ENCODE measurements at regions not wholly inside any gene's neighbourhood (a gene's known extent, or its start where the extent isn't known, plus 50 kb on each side); places are given as distances from the start of the nearest gene placed in this dataset.

- no peaks in the 10 kb centered on the region for H4K20me1 ChIP-seq (replicated peaks; ENCODE audit: control insufficient read depth, insufficient read depth, low read length)
- no peak overlapping the region for H2AFZ ChIP-seq (ENCODE audit: low read depth, low read length)
- H3K79me2 ChIP-seq (ENCODE audit: control insufficient read depth, insufficient read depth, low read length) = no peaks in the 10 kb centered on the region
- no peaks in the 10 kb centered on the region for H3K9me1 ChIP-seq (ENCODE audit: control insufficient read depth, insufficient read depth, low read length)
- H3K27me3 ChIP-seq (ENCODE audit: control insufficient read depth in 2 of 2, insufficient read depth in 2 of 2, low read length in 2 of 2) = no peaks in the 10 kb centered on the region
- no peak overlapping the region for H3K9ac ChIP-seq (ENCODE audit: insufficient read depth in 1 of 2, low read depth in 2 of 2, low read length in 2 of 2)
- no peak overlapping the region for H3K4me3 ChIP-seq
- no peak for ATAC-seq
- no peaks in the 10 kb centered on the region for H3K4me1 ChIP-seq (replicated peaks in 1 of 2; ENCODE audit: control insufficient read depth in 2 of 2, insufficient read depth in 2 of 2, low read length in 2 of 2)
- H3K9me3 ChIP-seq (replicated peaks; ENCODE audit: control insufficient read depth, insufficient read depth, low read depth, low read length) = no peaks in the 10 kb centered on the region
- WGBS (ENCODE audit: insufficient coverage, low coverage, missing lambda C conversion rate) = 0% methylated on average over 5 of the region's 6 CpGs
- DNase-seq (ENCODE audit: extremely low read depth in 1 of 4, low spot score in 3 of 4) = no peak
- no peaks in the 10 kb centered on the region for H3K36me3 ChIP-seq (ENCODE audit: control insufficient read depth, insufficient read depth, low read length)
- no peak overlapping the region for H3K4me2 ChIP-seq (ENCODE audit: insufficient read depth, low read length)
- POLR2A ChIA-PET = no interaction called here
- no TSS peak for BruUV-seq (replicated peaks)
- in situ Hi-C loops (cut with MboI) = no loop called here
- FAIRE-seq = no peak
- CTCF ChIA-PET (ENCODE audit: low intra/inter-chr PET ratio) = no interaction called here
- intact Hi-C loops (cut with micrococcal nuclease) = no loop called here
- H3K27ac ChIP-seq (ENCODE audit: extremely low read depth, low read depth, low read length) = no peak overlapping the region
- TF ChIP-seq REST (IDR thresholded peaks at IDR 0.05; ENCODE audit: borderline replicate concordance) = no peak
- no peak for TF ChIP-seq REST (CRISPR knock-in tag; IDR thresholded peaks at IDR 0.05; ENCODE audit: low read depth)
- no peak for TF ChIP-seq RAD21 (CRISPR knock-in tag; conservative IDR thresholded peaks at IDR 0.05 in 1 of 2, IDR thresholded peaks at IDR 0.05 in 1 of 2)
- TF ChIP-seq STAT5A (IDR thresholded peaks at IDR 0.05; ENCODE audit: borderline replicate concordance, low read length) = no peak
- TF ChIP-seq PHF21A (IDR thresholded peaks at IDR 0.05; ENCODE audit: borderline replicate concordance, low read depth) = no peak
- TF ChIP-seq TEAD1 (CRISPR knock-in tag; IDR thresholded peaks at IDR 0.05) = no peak
- TF ChIP-seq ZNF609 (CRISPR knock-in tag; IDR thresholded peaks at IDR 0.05; ENCODE audit: borderline replicate concordance) = no peak
- TF ChIP-seq HSF4 (CRISPR knock-in tag; IDR thresholded peaks at IDR 0.05; ENCODE audit: borderline replicate concordance) = no peak
- no peak for TF ChIP-seq PTTG1 (tag; IDR thresholded peaks at IDR 0.05; ENCODE audit: low read depth)
- no peak for TF ChIP-seq SMARCC2 (IDR thresholded peaks at IDR 0.05; ENCODE audit: low read depth)
Observed at GRCh38 chr9:13705918-13706317, 426.4 kb upstream of the MPDZ start.

Measured in K562 (cell line).